ENCODE measurements at regions not wholly inside any gene's neighbourhood (a gene's known extent, or its start where the extent isn't known, plus 50 kb on each side); places are given as distances from the start of the nearest gene placed in this dataset.
"Not testable (repeated sequence)": the region's sequence is repeated elsewhere in the genome, so short reads cannot be mapped to it uniquely, and the experiment has no call there.

- no peak for DNase-seq (ENCODE audit: low read depth, low spot score)
Measured at GRCh38 chr18:22699629-22700028, 233.5 kb upstream of the RBBP8 start.

- DNase-seq (ENCODE audit: low read depth, low spot score): no peak
Measured at GRCh38 chr18:22700920-22701319, 232.2 kb upstream of the RBBP8 start.

GRCh38 chr18:22701326-22701725, 231.8 kb upstream of the RBBP8 start:
- no peak for DNase-seq (ENCODE audit: low read depth, low spot score)

GRCh38 chr18:22701795-22702194, 231.3 kb upstream of the RBBP8 start:
- DNase-seq (ENCODE audit: low read depth, low spot score): no peak

DNA sequence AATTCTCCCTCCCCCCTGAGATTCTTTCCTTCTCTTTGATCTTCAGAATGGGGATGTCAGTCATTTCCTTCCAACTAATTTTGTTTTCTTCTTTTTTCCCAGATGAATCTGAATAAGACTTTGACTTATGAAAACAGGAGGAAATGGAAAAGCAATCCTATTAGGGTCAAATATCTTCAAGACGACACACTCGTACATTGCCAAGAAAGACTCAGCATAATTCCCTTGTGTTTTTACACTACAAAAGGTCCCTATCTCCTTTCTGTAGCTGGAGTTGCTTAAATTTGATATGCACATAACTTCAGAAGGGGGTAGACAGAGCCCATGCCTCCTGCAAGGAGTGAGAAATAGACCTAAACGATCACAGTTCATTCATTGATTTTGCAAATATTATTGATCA, 230.3 kb upstream of the RBBP8 start:
- DNase-seq (ENCODE audit: low read depth, low spot score): no peak

- DNase-seq (ENCODE audit: low read depth, low spot score): peak; percentile 40
Measured at GRCh38 chr18:22703883-22704585, 229.1 kb upstream of the RBBP8 start.

- no peak for DNase-seq (ENCODE audit: low read depth, low spot score)
Measured at GRCh38 chr18:22704586-22704918, 228.6 kb upstream of the RBBP8 start.

GRCh38 chr18:22705328-22705727, 227.8 kb upstream of the RBBP8 start:
- peak; percentile 10 for DNase-seq (ENCODE audit: low read depth, low spot score)

DNA sequence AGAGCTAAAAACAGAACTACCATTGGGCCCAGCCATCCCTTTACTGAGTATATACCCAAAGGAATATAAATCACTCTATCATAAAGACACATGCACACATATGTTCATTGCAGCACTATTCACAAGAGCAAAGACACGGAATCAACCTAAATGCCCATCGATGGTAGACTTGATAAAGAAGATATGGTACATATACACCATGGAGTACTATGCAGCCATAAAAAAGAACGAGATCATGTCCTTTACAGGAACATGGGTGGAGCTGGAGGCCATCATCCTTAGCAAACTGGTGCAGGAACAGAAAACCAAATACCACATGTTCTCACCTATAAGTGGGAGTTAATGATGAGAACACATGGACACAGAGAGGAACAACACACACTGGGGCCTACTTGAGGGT, 227.1 kb upstream of the RBBP8 start:
- not testable (repeated sequence) for DNase-seq (ENCODE audit: low read depth, low spot score)

GRCh38 chr18:22709288-22710060, 223.7 kb upstream of the RBBP8 start:
- DNase-seq (ENCODE audit: low read depth, low spot score): no peak

DNA sequence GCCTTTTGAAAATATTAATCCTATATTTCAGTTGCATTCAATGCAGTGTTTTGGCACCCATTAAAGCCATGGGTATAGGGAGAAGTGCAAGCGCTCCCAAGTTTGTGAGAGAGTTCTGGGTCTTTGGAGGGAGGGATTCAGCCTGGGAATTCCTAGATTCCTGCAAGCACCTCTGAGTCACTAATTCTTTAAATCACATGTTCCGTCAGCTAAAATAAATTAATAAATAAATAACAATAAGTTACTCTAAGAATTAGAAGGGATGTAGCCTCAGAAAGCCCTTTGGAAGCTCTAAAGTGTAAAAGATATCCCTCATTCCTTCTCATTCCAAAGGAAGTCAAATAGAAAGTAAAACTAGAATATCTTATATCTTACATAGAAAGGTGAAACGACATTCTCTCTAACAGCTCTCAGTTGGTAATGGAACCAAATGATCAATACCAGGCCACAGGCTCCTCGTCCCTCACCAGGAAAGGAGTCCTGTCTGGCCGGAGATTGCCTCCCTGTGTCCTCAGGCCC, 222.4 kb upstream of the RBBP8 start:
- DNase-seq (ENCODE audit: low read depth, low spot score): no peak

DNA sequence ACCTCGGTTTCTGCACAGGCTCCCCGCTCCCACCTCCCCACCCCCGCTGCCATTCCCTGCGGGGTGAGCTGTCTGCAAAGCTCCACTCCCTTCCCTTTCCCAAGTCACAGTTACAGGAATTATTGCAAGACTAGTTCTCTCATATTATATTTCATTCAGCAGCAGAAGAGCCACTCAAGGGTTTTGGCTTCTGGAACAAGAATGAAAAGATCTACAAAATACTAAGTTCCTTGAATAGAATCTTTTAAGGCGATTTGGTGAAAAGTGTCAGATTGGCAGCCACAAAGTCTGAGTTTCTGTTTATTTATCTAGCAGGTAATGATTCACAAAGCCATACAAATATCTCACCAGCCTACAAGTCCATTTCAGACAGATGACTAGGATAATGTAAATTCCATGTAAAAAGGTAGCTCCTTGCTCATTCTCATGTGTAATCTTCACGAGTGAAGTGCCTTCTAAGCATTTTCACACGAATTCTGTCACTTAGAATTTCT, 221.9 kb upstream of the RBBP8 start:
- no peak for DNase-seq (ENCODE audit: low read depth, low spot score)

DNA sequence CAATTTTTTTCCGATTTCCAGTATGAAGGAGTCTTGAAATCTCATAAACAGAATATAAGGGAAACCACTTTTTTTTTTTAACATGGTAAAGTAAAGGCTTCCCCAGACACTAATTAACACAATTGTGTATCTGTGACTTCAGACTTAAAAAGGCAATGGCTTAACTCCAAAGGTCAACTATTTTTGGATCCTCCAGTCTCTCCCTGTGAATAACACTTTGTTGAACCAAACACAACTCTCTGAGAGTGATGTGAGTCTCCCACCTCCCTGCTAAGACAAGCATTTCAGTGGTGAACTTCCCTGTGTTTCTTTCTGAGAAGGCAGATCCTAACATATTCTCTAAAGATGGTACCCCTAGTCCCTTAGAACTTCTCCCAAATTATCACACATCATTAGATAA, 219.6 kb upstream of the RBBP8 start:
- no peak for DNase-seq (ENCODE audit: low read depth, low spot score)

DNA sequence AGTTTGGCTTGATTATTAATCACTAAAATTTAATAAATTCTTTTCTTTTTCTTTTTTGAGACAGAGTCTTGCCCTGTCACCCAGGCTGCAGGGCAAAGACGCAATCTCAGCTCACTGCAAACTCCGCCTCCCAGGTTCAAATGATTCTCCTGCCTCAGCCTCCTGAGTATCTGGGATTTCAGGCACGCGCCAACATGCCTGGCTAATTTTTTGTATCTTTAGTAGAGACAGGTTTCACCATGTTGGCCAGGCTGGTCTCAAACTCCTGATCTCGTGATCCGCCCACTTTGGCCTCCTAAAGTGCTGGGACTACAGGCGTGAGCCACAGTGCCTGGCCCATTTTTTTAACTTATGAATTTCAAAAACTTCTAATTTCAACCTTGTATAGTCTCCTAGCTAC, 215.6 kb upstream of the RBBP8 start:
- DNase-seq (ENCODE audit: low read depth, low spot score): not testable (repeated sequence)

DNA sequence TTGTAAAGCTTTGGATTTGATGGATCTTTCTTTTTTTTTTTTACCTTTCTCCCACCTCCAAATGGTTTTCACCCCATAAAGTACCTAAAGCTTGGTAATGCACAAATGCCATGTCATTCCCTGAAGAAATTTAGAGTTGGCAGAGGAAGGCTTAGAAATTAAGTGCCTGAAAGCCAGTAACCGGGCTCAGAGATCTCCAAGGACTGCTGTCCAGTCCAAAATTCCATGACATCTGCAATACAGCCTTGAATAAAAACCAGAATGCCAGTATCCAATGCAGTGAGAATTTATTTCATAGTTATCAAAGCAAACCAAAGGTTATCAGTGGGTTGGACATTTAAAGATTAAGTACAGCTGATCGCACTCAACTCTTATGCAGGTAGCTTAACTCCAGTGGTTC, 209.9 kb upstream of the RBBP8 start:
- DNase-seq (ENCODE audit: low read depth, low spot score): no peak

- no peak for DNase-seq (ENCODE audit: low read depth, low spot score)
Measured at GRCh38 chr18:22723773-22724172, 209.4 kb upstream of the RBBP8 start.

GRCh38 chr18:22726469-22726868, 206.7 kb upstream of the RBBP8 start:
- no peak for DNase-seq (ENCODE audit: low read depth, low spot score)

DNA sequence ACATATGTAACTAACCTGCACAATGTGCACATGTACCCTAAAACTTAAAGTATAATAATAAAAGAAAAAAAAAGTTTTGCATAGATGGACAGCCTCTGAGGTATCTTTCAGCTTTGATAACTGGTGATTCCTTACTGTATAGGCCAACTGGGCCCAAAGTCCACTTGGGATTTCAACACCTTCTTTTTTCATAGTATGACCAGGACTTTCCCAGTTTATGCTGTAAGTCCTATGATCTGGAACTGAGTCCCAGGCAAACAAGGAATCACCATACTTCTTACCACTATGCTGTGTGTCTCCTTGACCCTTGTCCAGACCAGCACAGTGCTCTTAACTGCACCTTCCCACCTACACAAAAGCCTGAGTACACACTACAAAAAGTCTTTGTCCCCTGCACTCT, 205.1 kb upstream of the RBBP8 start:
- no peak for DNase-seq (ENCODE audit: low read depth, low spot score)

GRCh38 chr18:22728481-22729105, 204.5 kb upstream of the RBBP8 start:
- no peak for DNase-seq (ENCODE audit: low read depth, low spot score)

DNA sequence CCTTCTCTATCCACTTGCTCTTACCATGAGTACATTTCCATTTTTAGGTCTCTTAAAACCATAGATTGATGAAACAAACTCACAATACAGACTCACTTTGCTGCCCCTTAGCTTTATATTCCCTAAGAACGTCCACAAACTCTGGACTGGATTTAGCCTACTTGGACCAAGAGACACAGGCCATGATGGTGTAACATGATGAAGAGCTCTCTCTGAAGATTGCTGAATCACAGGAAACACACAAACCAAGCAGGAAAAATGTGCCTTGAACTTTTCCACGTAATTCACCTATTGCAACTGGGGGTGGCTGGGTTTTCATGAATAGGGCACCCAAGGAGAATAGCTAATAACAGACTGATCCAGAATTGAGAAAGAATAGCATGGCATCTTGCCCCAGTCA, 201.7 kb upstream of the RBBP8 start:
- no peak for DNase-seq (ENCODE audit: low read depth, low spot score)

- DNase-seq (ENCODE audit: low read depth, low spot score): no peak
Measured at GRCh38 chr18:22734105-22734661, 198.9 kb upstream of the RBBP8 start.

Measured in pulmonary artery endothelial cell (primary cell).